ENCODE measurements at regions not wholly inside any gene's neighbourhood (a gene's known extent, or its start where the extent isn't known, plus 50 kb on each side); places are given as distances from the start of the nearest gene placed in this dataset.

- no peak for TF ChIP-seq POLR2A (IDR thresholded peaks at IDR 0.05)
- TF ChIP-seq CTCF (IDR thresholded peaks at IDR 0.05): no peak
Measured at GRCh38 chr3:154971341-154971740, 108.8 kb upstream of the MME start.
